HT1080 (cell line): ENCODE measurements at regions not wholly inside any gene's neighbourhood (a gene's known extent, or its start where the extent isn't known, plus 50 kb on each side); places are given as distances from the start of the nearest gene placed in this dataset.

Experiments
- DNase-seq: peaks from one replicate; pipeline ENCODE4 v3.0.0-alpha.2; 2015; ENCODE audit warnings: low read depth

DNA sequence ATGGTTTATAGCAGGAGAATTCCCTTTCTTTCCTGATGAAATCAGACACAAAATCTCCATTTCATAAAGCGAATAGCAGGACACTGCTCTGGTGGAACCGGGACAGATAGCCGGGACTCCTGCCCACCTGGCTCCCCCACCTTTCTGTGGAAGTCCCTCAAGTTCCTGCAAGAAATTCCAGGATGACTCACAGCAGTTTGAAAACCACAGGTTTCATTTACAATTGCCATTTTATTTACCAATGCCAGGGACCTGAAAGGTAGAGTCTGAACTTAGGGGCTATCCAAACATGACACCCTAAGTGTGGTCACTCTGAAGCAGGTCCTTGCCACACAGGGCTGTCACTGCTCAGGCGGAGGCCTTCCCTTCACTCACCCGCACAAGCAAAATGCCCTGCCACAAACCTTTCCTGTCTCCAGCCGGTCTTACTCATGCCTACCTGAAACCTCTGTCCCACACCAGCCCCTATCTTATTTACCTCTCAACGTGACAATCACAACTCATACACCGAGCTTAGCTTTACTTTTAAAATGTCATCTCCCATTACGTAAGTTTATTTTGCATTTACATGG lies 63.3 kb upstream of the TAF1L start:
- peak; percentile 11 for DNase-seq

DNA sequence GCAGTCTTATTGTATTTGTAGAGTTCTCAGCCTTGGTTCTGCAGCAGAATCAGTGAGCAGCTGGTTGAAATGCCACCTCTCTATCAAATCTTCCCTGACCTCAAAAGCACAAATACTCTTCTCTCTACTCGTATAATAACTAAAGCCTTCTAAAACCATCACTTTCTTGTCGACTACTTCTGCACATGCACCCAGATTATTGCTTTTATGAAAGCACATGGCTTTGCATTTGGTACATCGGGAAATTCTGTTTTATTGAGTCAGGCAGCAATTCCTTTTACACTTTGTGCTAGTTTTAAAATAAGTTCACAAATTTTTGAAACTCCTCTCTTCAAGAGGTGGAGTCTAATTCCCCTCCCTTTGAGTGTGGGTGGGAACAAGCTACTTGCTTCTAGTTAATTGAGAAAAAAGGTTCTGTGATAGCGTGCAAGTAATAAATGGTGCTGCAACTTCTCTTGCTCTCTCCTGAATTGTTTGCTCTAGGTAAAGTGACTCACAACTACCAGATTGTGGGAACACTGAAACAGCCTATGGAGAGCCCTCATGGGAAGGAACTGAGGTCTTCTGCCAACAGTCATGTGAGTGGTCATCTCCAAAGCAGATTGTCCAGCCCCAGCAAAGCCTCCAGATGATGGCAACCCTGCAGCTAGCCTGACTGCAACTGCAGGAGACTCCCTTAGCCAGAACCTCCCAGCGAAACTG lies 66.0 kb upstream of the TAF1L start:
- peak; percentile 79 for DNase-seq

DNA sequence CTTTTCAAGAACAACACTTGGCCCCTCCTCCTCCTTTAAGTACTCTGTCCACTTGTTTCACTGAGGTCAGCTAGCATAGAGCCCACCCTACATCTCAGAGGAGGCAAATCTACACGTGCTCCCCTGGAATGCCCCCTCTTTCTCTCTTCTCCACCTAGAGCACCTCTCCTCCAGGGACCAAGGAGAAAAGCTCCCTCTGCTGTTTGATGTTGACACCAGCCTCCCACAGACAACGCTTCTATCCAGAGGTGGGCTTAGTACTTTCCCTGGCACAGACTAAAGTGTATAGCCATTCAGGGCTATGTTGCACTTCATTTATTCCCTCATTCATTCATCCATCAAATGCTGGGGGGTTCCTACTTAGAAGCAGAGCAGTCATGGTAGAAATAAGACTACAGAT lies 68.2 kb upstream of the TAF1L start:
- DNase-seq, result no peak

DNA sequence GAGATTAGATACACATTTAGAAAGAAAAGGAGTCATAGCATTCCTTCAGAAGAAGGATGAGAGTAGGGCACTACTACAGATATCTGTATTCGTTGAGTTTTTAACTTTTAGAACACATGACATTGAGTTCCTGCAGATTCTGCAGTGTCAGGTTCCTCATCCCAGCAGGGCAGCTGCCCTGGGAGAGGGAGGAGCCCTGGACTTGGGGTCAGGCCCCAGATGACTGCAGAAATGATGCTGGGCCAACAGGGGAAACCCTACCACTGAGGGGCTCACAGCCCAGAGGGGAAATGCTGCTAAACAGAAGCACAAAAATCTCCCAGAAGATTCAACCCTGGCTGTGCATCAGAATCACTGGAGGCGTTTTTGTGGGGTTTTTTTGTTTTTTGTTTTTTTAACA lies 68.9 kb upstream of the TAF1L start:
- no peak for DNase-seq

DNA sequence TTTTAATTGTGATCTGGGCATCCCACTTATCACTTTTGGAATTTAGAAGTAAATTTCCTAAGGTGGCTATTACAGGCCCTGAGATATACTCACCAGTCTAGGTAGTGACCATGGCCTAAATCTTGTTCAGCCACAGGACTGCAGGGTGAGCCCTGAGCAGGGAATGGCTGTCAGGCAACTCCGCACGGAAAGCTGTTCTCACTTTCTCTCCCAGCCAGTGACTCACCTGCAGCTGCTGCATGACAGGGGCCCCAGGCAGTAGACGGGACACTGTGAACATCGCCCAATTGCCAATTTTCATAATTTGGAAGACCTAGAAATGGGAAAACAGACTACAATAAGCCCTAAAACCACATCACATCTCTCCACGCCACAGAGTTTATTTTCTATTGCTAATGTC lies 69.6 kb upstream of the TAF1L start:
- DNase-seq, result peak; percentile 75

DNA sequence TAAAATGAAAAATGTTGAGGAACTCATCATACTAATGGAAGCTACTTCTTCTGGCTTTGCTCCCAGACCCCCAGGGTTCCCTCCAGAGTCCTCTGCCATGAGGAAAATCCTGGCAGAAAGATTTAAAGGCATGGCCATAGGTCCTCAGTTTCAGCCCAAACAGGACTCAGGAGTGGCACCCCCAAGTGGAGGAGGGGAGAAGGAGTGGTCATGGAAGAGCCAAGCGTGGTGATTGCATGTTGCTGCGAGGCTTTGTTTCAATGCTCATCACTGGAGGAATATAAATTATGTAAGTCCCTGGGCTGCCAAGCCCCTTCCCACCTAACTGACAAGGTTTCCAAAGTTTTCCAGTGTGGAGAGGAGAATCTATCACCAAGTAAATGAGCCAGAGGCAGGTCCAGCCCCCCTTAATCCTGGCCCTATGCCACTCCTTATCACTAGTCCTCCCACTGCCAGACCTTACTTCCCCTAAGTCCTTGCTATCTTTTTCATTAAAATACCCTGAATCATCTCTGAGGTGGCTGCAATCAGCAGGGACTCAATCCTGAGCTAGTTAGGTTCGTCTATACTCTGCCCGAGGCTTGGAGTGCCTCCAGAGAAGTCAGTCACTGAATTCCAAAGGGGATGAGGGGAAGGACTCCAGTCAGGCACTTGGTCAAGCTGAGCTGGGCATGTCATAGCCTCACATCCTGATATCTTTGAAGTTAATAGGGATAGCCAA lies 70.7 kb upstream of the TAF1L start:
- peak; percentile 62 for DNase-seq

DNA sequence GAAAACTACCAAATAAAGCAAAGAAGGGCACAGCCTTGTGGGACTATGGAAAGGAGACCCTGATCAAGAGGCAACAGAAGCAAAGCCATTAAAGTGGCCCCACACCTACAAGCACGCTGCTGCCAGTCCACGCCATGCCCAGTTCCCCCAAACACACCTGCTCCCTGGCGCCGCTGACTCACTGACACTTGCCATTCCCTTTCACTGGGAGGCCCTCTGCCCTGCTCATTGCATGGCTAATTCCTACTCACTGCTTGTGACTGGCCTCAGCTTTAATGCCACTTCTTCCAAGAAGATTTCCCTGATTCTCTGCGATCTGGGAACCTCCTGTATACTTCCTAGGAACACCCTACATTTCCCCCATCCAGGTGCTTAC lies 71.2 kb upstream of the TAF1L start:
- no peak for DNase-seq

DNA sequence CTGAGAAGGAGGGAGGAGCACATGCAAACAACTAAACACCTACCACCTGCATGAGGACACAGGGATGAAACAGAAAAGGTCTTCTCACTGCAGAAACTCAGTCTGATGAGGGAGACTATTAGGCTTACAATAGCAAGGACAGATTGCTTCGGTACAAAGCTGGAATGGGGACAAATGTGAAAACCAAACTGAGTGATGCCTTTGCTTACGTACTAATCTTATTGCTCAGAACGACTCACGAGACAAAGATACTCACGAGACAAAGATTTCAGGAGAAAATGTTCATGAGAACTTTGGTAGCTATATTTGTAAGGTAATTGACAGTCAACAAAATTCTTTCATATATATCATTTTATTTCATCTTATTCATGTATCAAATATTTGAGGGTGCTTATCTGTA lies 71.9 kb upstream of the TAF1L start:
- no peak for DNase-seq

DNA sequence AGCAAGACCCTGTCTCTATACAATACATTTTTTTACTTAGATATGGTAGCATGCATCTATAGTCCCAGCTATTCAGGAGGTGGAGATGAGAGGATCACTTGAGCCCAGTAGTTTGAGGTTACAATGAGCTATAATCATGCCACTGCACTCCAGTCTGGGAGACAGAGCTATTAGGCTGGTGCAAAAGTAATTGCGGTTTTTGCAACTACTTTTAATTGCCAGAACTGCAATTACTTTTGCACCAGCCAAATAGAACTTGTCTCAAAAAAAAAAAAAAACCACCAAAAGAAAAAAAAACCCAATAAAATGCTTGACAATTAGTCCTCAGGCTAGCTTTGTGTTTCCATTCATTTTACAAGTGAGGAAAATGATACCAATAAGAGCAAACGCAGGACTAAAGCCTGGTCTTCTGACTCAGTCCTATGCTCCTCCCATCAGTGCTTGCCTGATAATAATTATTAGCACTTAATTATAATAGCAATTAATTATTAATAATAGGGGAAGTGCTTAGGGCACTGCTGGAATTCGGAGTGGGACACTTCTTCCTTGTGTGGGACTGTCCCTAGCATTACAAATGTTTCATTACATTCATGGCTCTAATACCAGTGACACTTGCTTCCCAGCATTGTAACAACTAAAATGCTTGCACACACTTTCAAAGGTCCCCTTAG lies 73.1 kb upstream of the TAF1L start:
- DNase-seq, result no peak

DNA sequence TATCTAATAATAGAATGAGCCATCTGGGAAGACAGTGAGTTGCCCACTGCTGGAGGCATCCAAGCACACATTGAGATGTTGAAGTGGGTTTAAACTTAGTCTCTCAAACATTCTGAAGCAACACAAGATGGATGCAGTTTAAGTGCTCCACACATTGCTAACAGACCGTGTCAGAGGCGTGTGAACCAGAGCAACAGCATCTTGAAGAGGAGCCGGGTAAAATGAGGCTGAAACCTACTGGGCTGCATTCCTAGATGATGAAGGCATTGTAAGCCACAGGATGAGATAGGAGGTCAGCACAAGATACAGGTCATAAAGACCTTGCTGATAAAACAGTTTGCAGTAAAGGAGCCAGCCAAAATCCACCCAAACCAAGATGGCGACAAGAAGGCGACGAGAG lies 73.5 kb upstream of the TMEM215 start:
- DNase-seq, result no peak

DNA sequence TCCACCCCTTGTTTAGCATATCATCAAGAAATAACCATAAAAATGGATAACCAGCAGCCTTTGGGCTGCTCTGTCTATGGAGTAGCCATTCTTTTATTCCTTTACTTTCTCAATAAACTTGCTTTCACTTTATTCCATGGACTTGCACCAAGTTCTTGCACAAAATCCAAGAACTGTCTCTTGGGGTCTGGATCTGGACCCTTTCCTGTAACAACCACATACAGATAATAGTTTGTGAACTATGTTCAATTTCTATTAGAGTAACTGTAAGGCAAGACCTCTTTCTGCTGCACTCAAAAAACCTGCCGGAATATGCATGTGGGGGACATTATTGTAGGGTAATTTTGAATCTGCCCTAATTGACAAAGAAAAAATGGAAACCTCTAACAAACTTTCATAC lies 66.9 kb upstream of the TMEM215 start:
- DNase-seq, result no peak

DNA sequence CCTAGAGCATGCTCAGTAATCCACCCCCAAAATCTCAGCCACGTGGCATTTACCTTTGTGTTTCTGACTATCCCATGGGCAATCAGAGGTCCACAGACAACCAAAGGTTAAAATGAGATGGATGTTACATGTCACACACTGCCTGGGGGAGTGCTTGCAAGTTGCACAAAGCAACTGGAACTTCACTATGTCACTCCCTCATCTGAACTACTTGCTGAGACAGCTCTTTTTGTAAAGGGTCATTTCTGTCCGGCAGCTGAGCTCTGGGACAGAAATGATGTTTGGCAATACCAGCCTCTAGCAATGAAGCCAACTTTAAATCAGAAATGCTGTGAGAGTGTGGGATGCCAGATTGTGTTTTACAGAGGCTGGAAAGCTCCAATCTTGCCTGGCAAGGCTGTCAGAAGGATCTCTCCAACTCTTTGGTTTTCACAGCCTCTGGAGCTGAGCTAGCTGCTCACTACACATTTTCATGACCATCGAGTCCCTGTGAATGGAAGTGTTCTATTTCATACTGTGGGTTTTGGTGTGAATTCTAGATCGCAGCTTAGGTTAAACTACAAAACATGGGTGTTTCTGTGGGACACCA lies 66.3 kb upstream of the TMEM215 start:
- DNase-seq, result no peak

DNA sequence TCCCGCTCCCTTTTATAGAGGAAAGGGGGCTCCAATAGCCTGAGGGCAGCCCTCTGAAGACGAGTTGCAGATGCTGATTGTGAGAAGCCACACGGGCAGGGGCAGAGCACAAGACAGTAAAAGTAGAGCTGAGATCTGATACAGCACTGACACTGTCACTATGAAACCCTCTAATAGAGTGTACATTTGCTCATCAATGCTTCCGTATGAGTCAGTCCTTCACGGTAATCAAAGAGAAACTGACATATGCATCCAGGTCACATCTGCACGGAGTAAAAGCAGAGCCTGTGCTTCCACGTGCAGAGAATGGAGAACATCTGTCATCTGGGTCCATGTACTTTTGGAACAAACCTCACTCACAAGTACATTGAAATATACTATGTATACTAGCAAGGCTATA lies 60.6 kb upstream of the TMEM215 start:
- no peak for DNase-seq

DNA sequence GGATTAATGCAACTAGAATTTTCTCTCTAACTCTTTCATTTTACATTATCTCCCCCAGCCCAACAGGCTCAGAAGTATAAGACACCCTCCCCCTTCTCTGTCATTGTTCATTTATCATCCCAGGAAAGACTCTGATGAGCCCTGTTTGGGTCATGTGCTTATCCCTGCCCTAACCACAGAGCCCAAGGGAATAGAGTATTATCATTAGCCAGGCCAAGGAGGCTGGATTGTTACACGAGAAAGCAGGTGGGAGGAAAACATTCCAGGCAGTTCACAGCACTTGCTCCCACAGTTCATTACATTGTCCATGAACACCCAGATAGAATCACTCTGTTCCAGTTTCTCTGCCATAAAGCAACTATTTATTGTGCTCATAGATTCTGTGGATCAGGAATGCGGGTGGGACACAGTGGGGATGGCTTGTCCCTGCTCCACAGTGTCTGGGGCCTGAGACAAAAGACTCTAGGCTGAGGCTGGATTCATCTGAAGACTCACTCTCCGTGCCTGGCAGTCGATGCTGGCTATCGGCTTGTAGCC lies 59.5 kb upstream of the TMEM215 start:
- no peak for DNase-seq

DNA sequence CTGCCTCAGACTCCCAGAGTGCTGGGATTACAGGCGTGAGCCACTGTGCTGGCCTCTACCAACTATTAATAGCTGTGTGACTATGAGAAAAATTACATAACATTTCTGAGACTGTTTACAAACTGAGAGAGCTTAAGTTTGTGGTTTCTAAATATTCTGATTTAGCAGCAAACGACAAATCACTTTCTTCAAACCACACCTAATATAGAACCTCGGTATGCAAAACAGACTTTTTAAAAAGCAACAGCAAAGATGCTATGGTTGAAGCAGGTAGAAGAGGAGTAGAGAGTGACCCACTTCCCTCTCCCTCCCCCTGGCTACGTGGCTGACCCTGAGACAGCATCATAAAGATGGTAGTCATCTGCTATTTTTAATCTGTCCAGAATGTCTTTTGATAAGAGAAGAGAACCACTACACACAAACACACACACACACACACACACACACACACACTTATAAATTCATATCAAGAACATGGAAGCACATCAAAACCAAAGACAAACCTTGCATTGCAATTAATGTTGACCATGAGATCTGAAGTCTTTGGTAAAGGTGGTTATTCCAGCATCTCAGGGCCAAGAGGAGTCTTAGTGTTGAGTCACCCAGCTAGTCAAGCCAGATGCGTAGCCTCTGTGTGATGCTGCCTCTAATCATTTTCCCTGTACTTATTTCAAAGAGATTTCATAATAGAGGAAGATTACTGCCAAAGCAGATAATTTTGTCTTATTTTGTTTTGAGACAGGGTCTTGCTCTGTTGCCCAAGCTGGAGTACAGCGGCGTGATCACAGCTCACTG lies 58.1 kb upstream of the TMEM215 start:
- no peak for DNase-seq

DNA sequence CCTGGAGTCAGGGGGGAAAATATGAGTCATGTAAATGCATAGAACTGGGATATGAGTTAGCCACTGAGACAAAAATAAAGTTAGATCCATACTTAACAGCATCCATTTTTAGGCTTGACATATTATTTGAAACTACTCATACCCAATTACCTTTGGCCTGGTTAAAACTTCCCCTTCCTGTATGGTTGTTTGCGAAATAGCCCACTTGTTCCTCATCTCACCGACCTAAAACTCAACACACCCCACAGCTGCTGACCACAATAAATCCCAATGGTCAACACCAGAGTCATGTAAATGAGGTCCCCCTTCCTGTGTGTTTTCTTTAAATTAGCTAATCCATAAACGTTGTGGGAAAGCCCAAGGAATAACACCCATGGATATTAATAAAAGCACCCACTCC lies 55.2 kb upstream of the TMEM215 start:
- no peak for DNase-seq
